GM12872 (cell line): ENCODE measurements at regions not wholly inside any gene's neighbourhood (a gene's known extent, or its start where the extent isn't known, plus 50 kb on each side); places are given as distances from the start of the nearest gene placed in this dataset.

Experiments used
- CTCF ChIP-seq: IDR thresholded peaks from 3 replicates; pipeline ENCODE4 v1.5.1; 2011; ENCODE audit warnings: low read depth, mild to moderate bottlenecking, low read length, moderate library complexity; ENCODE audit not compliant: insufficient read depth

- TF ChIP-seq CTCF = no peak
Measured at GRCh38 chr21:23108533-23108932, 2110.3 kb downstream of the NCAM2 start.

- TF ChIP-seq CTCF = no peak
Measured at GRCh38 chr21:23111070-23111600, 2112.9 kb downstream of the NCAM2 start.

- TF ChIP-seq CTCF = no peak
Measured at GRCh38 chr21:23119491-23119890, 2121.3 kb downstream of the NCAM2 start.

- no peak for TF ChIP-seq CTCF
Measured at GRCh38 chr21:23127973-23128372, 2129.8 kb downstream of the NCAM2 start.

GRCh38 chr21:23130308-23130707 lies 2132.1 kb downstream of the NCAM2 start:
- TF ChIP-seq CTCF = no peak

GRCh38 chr21:23131177-23131576 lies 2133.0 kb downstream of the NCAM2 start:
- no peak for TF ChIP-seq CTCF

GRCh38 chr21:23138797-23139196 lies 2140.6 kb downstream of the NCAM2 start:
- no peak for TF ChIP-seq CTCF
